Lung (tissue), 11 donors: ENCODE measurements at regions not wholly inside any gene's neighbourhood (a gene's known extent, or its start where the extent isn't known, plus 50 kb on each side); places are given as distances from the start of the nearest gene placed in this dataset.

ENCODE experiments used
- ATAC-seq: fragments of 200-7000 bp; cut with Tn5 transposase; one replicate; pipeline ENCODE4 v1.9.1; 2020; ENCODE audit warnings: moderate number of reproducible peaks; ENCODE audit not compliant: insufficient read depth, low FRiP score
- DNase-seq, 3 donors: peaks; one replicate each; pipeline ENCODE4 v3.0.0-alpha.2; 2013 to 2017
- H3K27ac ChIP-seq, 2 donors: one replicate each; pipeline ENCODE4 v1.5.1; 2013; ENCODE audit warnings: mild to moderate bottlenecking in 2 of 2, moderate library complexity in 2 of 2, control low read depth in 1 of 2, inconsistent platforms in 1 of 2, low read depth in 1 of 2, low read length in 1 of 2
- H3K27me3 ChIP-seq, 3 donors: one replicate each; pipeline ENCODE4 v1.5.1; 2013; ENCODE audit warnings: low read length in 2 of 3; ENCODE audit not compliant: control insufficient read depth in 3 of 3, insufficient read depth in 3 of 3
- H3K36me3 ChIP-seq, 4 donors: one replicate each; pipeline ENCODE4 v1.5.1; 2013; ENCODE audit warnings: low read length in 4 of 4, mild to moderate bottlenecking in 1 of 4, moderate library complexity in 1 of 4; ENCODE audit not compliant: control insufficient read depth in 4 of 4, insufficient read depth in 4 of 4
- H3K4me1 ChIP-seq, 5 donors: one replicate each; pipeline ENCODE4 v1.5.1; 2013; ENCODE audit warnings: low read length in 5 of 5, mild to moderate bottlenecking in 2 of 5, moderate library complexity in 1 of 5; ENCODE audit not compliant: control insufficient read depth in 5 of 5, insufficient read depth in 5 of 5
- H3K4me3 ChIP-seq: one replicate; pipeline ENCODE4 v1.5.1; 2013; ENCODE audit warnings: mild to moderate bottlenecking, control low read depth, moderate library complexity
- H3K9ac ChIP-seq, 2 donors: one replicate each; pipeline ENCODE4 v1.5.1; 2013; ENCODE audit warnings: low read length in 2 of 2, control low read depth in 1 of 2; ENCODE audit not compliant: insufficient read depth in 1 of 2
- H3K9me3 ChIP-seq, 4 donors: one replicate each; pipeline ENCODE4 v1.5.1; 2013; ENCODE audit warnings: low read length in 3 of 4, mild to moderate bottlenecking in 1 of 4, moderate library complexity in 1 of 4; ENCODE audit not compliant: control insufficient read depth in 4 of 4, insufficient read depth in 3 of 4
- CTCF ChIP-seq: IDR thresholded peaks from 2 replicates; pipeline ENCODE4 v1.5.1; 2012; ENCODE audit warnings: mild to moderate bottlenecking; ENCODE audit errors: control extremely low read depth, extremely low read depth
- WGBS, 2 donors: extraction: QIAGEN DNeasy Blood & Tissue Kit; methylation state at CpG; one replicate each; pipeline ENCODE4 v1.1.7; 2013; 5-methylcytosine and 5-hydroxymethylcytosine counted together
- donor health status: control.
- donor health status: control.
- donor health status: Bipolar disorder and iron deficiency.
- donor health status: healthy.
- donor health status: DM: yes; HTN: yes; CAD: no.

- Histone ChIP-seq H3K36me3 (no peaks in the 10 kb centered on the region), H3K27me3 (no peaks in the 10 kb centered on the region), H3K27ac (no peak overlapping the region), H3K9ac (no peak overlapping the region), H3K4me1 (peaks cover 0 to 3% (median 0%) of the 10 kb centered on the region in 5 donors), H3K9me3 (peaks cover 0 to 2% (median 0%) of the 10 kb centered on the region in 4 donors), H3K4me3 (no peak overlapping the region)
- no peak for DNase-seq
- no peak for ATAC-seq
- 31 to 47% methylated on average over 2 of the region's 2 CpGs for WGBS, 2 donors
- TF ChIP-seq CTCF: no peak
Measured at GRCh38 chr5:165175041-165175440, 1669.6 kb downstream of the MAT2B start.

GRCh38 chr5:165184183-165184582 is 1678.8 kb downstream of the MAT2B start:
- 98 to 100% methylated on average over 2 of the region's 2 CpGs for WGBS, 2 donors
- no peak overlapping the region for H3K9ac ChIP-seq
- no peaks in the 10 kb centered on the region for H3K27me3 ChIP-seq
- no peak for TF ChIP-seq CTCF
- H3K9me3 ChIP-seq: peaks cover 0 to 14% (median 2%) of the 10 kb centered on the region in 4 donors
- H3K4me1 ChIP-seq: no peaks in the 10 kb centered on the region
- no peak for ATAC-seq
- H3K27ac ChIP-seq: no peak overlapping the region
- H3K36me3 ChIP-seq: no peaks in the 10 kb centered on the region
- no peak for DNase-seq
- no peak overlapping the region for H3K4me3 ChIP-seq

- Histone ChIP-seq H3K4me3 (no peak overlapping the region), H3K27me3 (no peaks in the 10 kb centered on the region), H3K9me3 (peaks cover 0 to 14% (median 2%) of the 10 kb centered on the region in 4 donors), H3K9ac (no peak overlapping the region), H3K36me3 (no peaks in the 10 kb centered on the region), H3K4me1 (no peaks in the 10 kb centered on the region), H3K27ac (no peak overlapping the region)
- ATAC-seq (no peak), DNase-seq (no peak)
- WGBS, 2 donors: 30 to 46% methylated on average over 2 of the region's 2 CpGs
- no peak for TF ChIP-seq CTCF
Measured at GRCh38 chr5:165185716-165186115, 1680.3 kb downstream of the MAT2B start.

- Histone ChIP-seq H3K9ac (no peak overlapping the region), H3K27me3 (no peaks in the 10 kb centered on the region), H3K9me3 (peaks cover 0 to 14% (median 2%) of the 10 kb centered on the region in 4 donors), H3K27ac (no peak overlapping the region), H3K4me1 (no peaks in the 10 kb centered on the region), H3K4me3 (no peak overlapping the region), H3K36me3 (no peaks in the 10 kb centered on the region)
- TF ChIP-seq CTCF: no peak
- ATAC-seq (no peak), DNase-seq (no peak)
Measured at GRCh38 chr5:165187815-165188214, 1682.4 kb downstream of the MAT2B start.
